GM23248 (cell line): ENCODE measurements at regions not wholly inside any gene's neighbourhood (a gene's known extent, or its start where the extent isn't known, plus 50 kb on each side); places are given as distances from the start of the nearest gene placed in this dataset.
A peak's percentile ranks its signal among the peaks of the same experiment; 100 is the strongest.

Experiments
- DNase-seq: peaks from one replicate; pipeline ENCODE4 v3.0.0-alpha.2; 2015
- H2AFZ ChIP-seq: fragments of 200-600 bp; sonication (generic); 2 replicates; pipeline ENCODE4 v1.6.1; 2016; ENCODE audit warnings: antibody characterized with exemption
- H3F3A ChIP-seq: fragments of 200-600 bp; sonication (generic); 2 replicates; pipeline ENCODE4 v1.6.1; 2016; ENCODE audit warnings: mild to moderate bottlenecking, antibody characterized with exemption, mixed run types; ENCODE audit not compliant: insufficient read depth
- H3K27ac ChIP-seq: fragments of 200-600 bp; sonication (generic); 2 replicates; pipeline ENCODE4 v1.5.1; 2016; ENCODE audit warnings: mild to moderate bottlenecking
- H3K27me3 ChIP-seq: fragments of 200-600 bp; sonication (generic); replicated peaks from 2 replicates; pipeline ENCODE4 v1.6.1; 2016; ENCODE audit warnings: mild to moderate bottlenecking; ENCODE audit not compliant: insufficient read depth
- H3K36me3 ChIP-seq: fragments of 200-600 bp; sonication (generic); 2 replicates; pipeline ENCODE4 v1.6.1; 2016; ENCODE audit warnings: low read depth, mild to moderate bottlenecking
- H3K4me1 ChIP-seq: fragments of 200-600 bp; sonication (generic); 2 replicates; pipeline ENCODE4 v1.6.1; 2016; ENCODE audit warnings: mild to moderate bottlenecking; ENCODE audit not compliant: insufficient read depth
- H3K4me2 ChIP-seq: fragments of 200-600 bp; sonication (generic); one replicate; pipeline ENCODE4 v1.6.1; 2016; ENCODE audit warnings: mild to moderate bottlenecking; ENCODE audit not compliant: unreplicated experiment
- H3K4me3 ChIP-seq: fragments of 200-600 bp; sonication (generic); 2 replicates; pipeline ENCODE4 v1.5.1; 2016; ENCODE audit warnings: mild to moderate bottlenecking
- H3K79me2 ChIP-seq: fragments of 200-600 bp; sonication (generic); 2 replicates; pipeline ENCODE4 v1.6.1; 2016; ENCODE audit warnings: mild to moderate bottlenecking; ENCODE audit not compliant: insufficient read depth
- H3K9ac ChIP-seq: fragments of 200-600 bp; sonication (generic); 2 replicates; pipeline ENCODE4 v1.6.1; 2016; ENCODE audit warnings: mild to moderate bottlenecking
- H3K9me2 ChIP-seq: fragments of 200-600 bp; sonication (generic); 2 replicates; pipeline ENCODE4 v1.6.1; 2016; ENCODE audit warnings: mixed run types, mild to moderate bottlenecking, moderate library complexity; ENCODE audit not compliant: insufficient read depth
- H3K9me3 ChIP-seq: fragments of 200-600 bp; sonication (generic); one replicate; pipeline ENCODE4 v1.6.1; 2017; ENCODE audit warnings: low read depth
- H4K20me1 ChIP-seq: fragments of 200-600 bp; sonication (generic); 2 replicates; pipeline ENCODE4 v1.6.0; 2016; ENCODE audit not compliant: insufficient read depth
- EZH2 ChIP-seq: fragments of 200-600 bp; sonication (generic); IDR thresholded peaks from 2 replicates; pipeline ENCODE4 v1.6.1; 2018; ENCODE audit warnings: antibody characterized with exemption, mild to moderate bottlenecking; ENCODE audit not compliant: insufficient read depth, poor library complexity, severe bottlenecking
- EZH2phosphoT487 ChIP-seq: fragments of 200-600 bp; sonication (generic); IDR thresholded peaks from 2 replicates; pipeline ENCODE4 v1.6.1; 2018; ENCODE audit warnings: antibody characterized with exemption, moderate library complexity, mild to moderate bottlenecking, low read depth; ENCODE audit not compliant: insufficient read depth
- WGBS, 2 experiments: methylation state at CpG; one replicate each; pipeline ENCODE4 v1.1.6; 2015 to 2017; ENCODE audit warnings: low lambda C conversion rate in 2 of 2, low coverage in 1 of 2; ENCODE audit errors: missing lambda C conversion rate in 2 of 2; 5-methylcytosine and 5-hydroxymethylcytosine counted together
- in situ Hi-C: fragments of 300-500 bp; cut with MboI; formaldehyde crosslinking; loops from 2 replicates; pipeline ENCODE4 v1.15.0; 2020

- DNase-seq, result no peak
- H3K27ac ChIP-seq, result no peak overlapping the region
- no peaks in the 10 kb centered on the region for H4K20me1 ChIP-seq
- H3K9me3 ChIP-seq, result no peaks in the 10 kb centered on the region
- WGBS, 2 experiments, result 79 to 80% methylated on average over 2 of the region's 2 CpGs
- H3K9ac ChIP-seq, result no peak overlapping the region
- no peaks in the 10 kb centered on the region for H3K36me3 ChIP-seq
- H2AFZ ChIP-seq, result no peak overlapping the region
- H3K4me2 ChIP-seq, result no peak overlapping the region
- in situ Hi-C loops, result no loop called here
- TF ChIP-seq EZH2, result no peak
- TF ChIP-seq EZH2phosphoT487, result no peak
- no peaks in the 10 kb centered on the region for H3K4me1 ChIP-seq
- H3K27me3 ChIP-seq, result no peaks in the 10 kb centered on the region
- H3K79me2 ChIP-seq, result no peaks in the 10 kb centered on the region
- H3K9me2 ChIP-seq, result no peaks in the 10 kb centered on the region
- H3F3A ChIP-seq, result no peaks in the 10 kb centered on the region
- H3K4me3 ChIP-seq, result no peak overlapping the region
These were observed 291.8 kb downstream of the AHR start for GRCh38 chr7:17590221-17590620.

GRCh38 chr7:17593819-17594419 lies 295.5 kb downstream of the AHR start:
- Histone ChIP-seq H2AFZ (no peak overlapping the region), H3K4me2 (no peak overlapping the region), H3F3A (no peaks in the 10 kb centered on the region), H3K27me3 (no peaks in the 10 kb centered on the region), H3K9me3 (no peaks in the 10 kb centered on the region), H3K4me1 (peaks cover 3% of the 10 kb centered on the region), H3K27ac (no peak overlapping the region), H3K4me3 (no peak overlapping the region), H4K20me1 (no peaks in the 10 kb centered on the region), H3K79me2 (no peaks in the 10 kb centered on the region), H3K9ac (no peak overlapping the region), H3K36me3 (no peaks in the 10 kb centered on the region), H3K9me2 (no peaks in the 10 kb centered on the region)
- in situ Hi-C loops, result no loop called here
- WGBS, 2 experiments, result 14 to 21% methylated on average over 1 of the region's 1 CpG
- peak; percentile 22 for DNase-seq
- TF ChIP-seq EZH2 (no peak), EZH2phosphoT487 (no peak)

GRCh38 chr7:17595546-17595945 lies 297.1 kb downstream of the AHR start:
- Histone ChIP-seq H3K36me3 (no peaks in the 10 kb centered on the region), H3F3A (peaks cover 10% of the 10 kb centered on the region), H3K27ac (no peak overlapping the region), H3K4me2 (no peak overlapping the region), H3K9ac (no peak overlapping the region), H3K9me2 (no peaks in the 10 kb centered on the region), H3K4me1 (peaks cover 20% of the 10 kb centered on the region), H3K4me3 (no peak overlapping the region), H3K9me3 (no peaks in the 10 kb centered on the region), H4K20me1 (no peaks in the 10 kb centered on the region), H2AFZ (no peak overlapping the region), H3K79me2 (no peaks in the 10 kb centered on the region), H3K27me3 (no peaks in the 10 kb centered on the region)
- 96 to 97% methylated on average over 1 of the region's 1 CpG for WGBS, 2 experiments
- TF ChIP-seq EZH2 (no peak), EZH2phosphoT487 (no peak)
- DNase-seq, result no peak
- in situ Hi-C loops, result no loop called here

GRCh38 chr7:17598305-17598704 lies 299.9 kb downstream of the AHR start:
- WGBS, 2 experiments, result 66 to 67% methylated on average over 3 of the region's 3 CpGs
- Histone ChIP-seq H4K20me1 (no peaks in the 10 kb centered on the region), H3K79me2 (no peaks in the 10 kb centered on the region), H3K27me3 (no peaks in the 10 kb centered on the region), H3K27ac (no peak overlapping the region), H3K9ac (no peak overlapping the region), H3K9me3 (no peaks in the 10 kb centered on the region), H3K4me3 (no peak overlapping the region), H3K9me2 (no peaks in the 10 kb centered on the region), H2AFZ (no peak overlapping the region), H3K4me2 (no peak overlapping the region), H3K36me3 (no peaks in the 10 kb centered on the region), H3K4me1 (peaks cover 31% of the 10 kb centered on the region), H3F3A (peaks cover 12% of the 10 kb centered on the region)
- DNase-seq, result no peak
- in situ Hi-C loops, result no loop called here
- TF ChIP-seq EZH2phosphoT487 (no peak), EZH2 (no peak)

GRCh38 chr7:17598846-17599245 lies 300.4 kb downstream of the AHR start:
- no peak overlapping the region for H3K4me3 ChIP-seq
- H3K36me3 ChIP-seq, result no peaks in the 10 kb centered on the region
- H3K79me2 ChIP-seq, result no peaks in the 10 kb centered on the region
- no peaks in the 10 kb centered on the region for H3K27me3 ChIP-seq
- in situ Hi-C loops, result no loop called here
- H3K9me2 ChIP-seq, result no peaks in the 10 kb centered on the region
- H3F3A ChIP-seq, result peaks cover 12% of the 10 kb centered on the region
- H2AFZ ChIP-seq, result no peak overlapping the region
- peak; percentile 16 for DNase-seq
- no peaks in the 10 kb centered on the region for H4K20me1 ChIP-seq
- H3K4me2 ChIP-seq, result no peak overlapping the region
- H3K27ac ChIP-seq, result no peak overlapping the region
- TF ChIP-seq EZH2 (no peak), EZH2phosphoT487 (no peak)
- H3K4me1 ChIP-seq, result peaks cover 31% of the 10 kb centered on the region
- no peaks in the 10 kb centered on the region for H3K9me3 ChIP-seq
- no peak overlapping the region for H3K9ac ChIP-seq
